Neural progenitor cell (in vitro differentiated cells): ENCODE measurements at regions not wholly inside any gene's neighbourhood (a gene's known extent, or its start where the extent isn't known, plus 50 kb on each side); places are given as distances from the start of the nearest gene placed in this dataset.

Experiments used
- DNase-seq: peaks from one replicate; pipeline ENCODE4 v3.0.0-alpha.2; 2016; ENCODE audit warnings: low spot score
- H2AFZ ChIP-seq: fragments of 200-600 bp; sonication (generic); replicated peaks from 2 replicates; pipeline ENCODE4 v1.6.1; 2016; ENCODE audit warnings: antibody characterized with exemption
- H3F3A ChIP-seq: fragments of 200-600 bp; sonication (generic); 2 replicates; pipeline ENCODE4 v1.6.1; 2016; ENCODE audit warnings: antibody characterized with exemption, low read depth
- H3K27ac ChIP-seq: fragments of 200-600 bp; sonication (generic); 2 replicates; pipeline ENCODE4 v1.5.1; 2016; ENCODE audit warnings: mild to moderate bottlenecking
- H3K27me3 ChIP-seq: fragments of 200-600 bp; sonication (generic); 2 replicates; pipeline ENCODE4 v1.6.1; 2016; ENCODE audit warnings: mild to moderate bottlenecking, moderate library complexity
- H3K36me3 ChIP-seq: fragments of 200-600 bp; sonication (generic); 2 replicates; pipeline ENCODE4 v1.5.1; 2016
- H3K4me1 ChIP-seq: fragments of 200-600 bp; sonication (generic); 2 replicates; pipeline ENCODE4 v1.6.1; 2016; ENCODE audit warnings: mixed run types
- H3K4me2 ChIP-seq: fragments of 200-600 bp; sonication (generic); 2 replicates; pipeline ENCODE4 v1.6.1; 2016
- H3K4me3 ChIP-seq: fragments of 200-600 bp; sonication (generic); 2 replicates; pipeline ENCODE4 v1.5.1; 2016
- H3K79me2 ChIP-seq: fragments of 200-600 bp; sonication (generic); 2 replicates; pipeline ENCODE4 v1.6.1; 2016; ENCODE audit warnings: low read depth
- H3K9ac ChIP-seq: fragments of 200-600 bp; sonication (generic); 2 replicates; pipeline ENCODE4 v1.6.1; 2016
- H3K9me3 ChIP-seq: fragments of 200-600 bp; sonication (generic); 2 replicates; pipeline ENCODE4 v1.5.1; 2016; ENCODE audit warnings: low read depth
- H4K20me1 ChIP-seq: fragments of 200-600 bp; sonication (generic); 2 replicates; pipeline ENCODE4 v1.6.1; 2016; ENCODE audit warnings: low read depth
- H3K27ac Mint-ChIP-seq: 3 replicates; pipeline ENCODE4 v1.8.0; 2021; ENCODE audit warnings: mixed read lengths
- H3K27me3 Mint-ChIP-seq: 2 replicates; pipeline ENCODE4 v1.8.0; 2022; ENCODE audit warnings: low read depth, mild to moderate bottlenecking, inconsistent platforms, moderate library complexity, mixed read lengths; ENCODE audit not compliant: insufficient read depth
- H3K36me3 Mint-ChIP-seq: 3 replicates; pipeline ENCODE4 v1.8.0; 2021; ENCODE audit warnings: mixed read lengths
- H3K4me1 Mint-ChIP-seq: 3 replicates; pipeline ENCODE4 v1.8.0; 2021; ENCODE audit warnings: mixed read lengths
- H3K4me3 Mint-ChIP-seq: 3 replicates; pipeline ENCODE4 v1.8.0; 2021; ENCODE audit warnings: mild to moderate bottlenecking, moderate library complexity, mixed read lengths
- H3K9me3 Mint-ChIP-seq: 3 replicates; pipeline ENCODE4 v1.8.0; 2020; ENCODE audit warnings: mixed read lengths
- EZH2 ChIP-seq: fragments of 200-600 bp; sonication (generic); IDR thresholded peaks from 2 replicates; pipeline ENCODE4 v1.6.1; 2017; ENCODE audit warnings: antibody characterized with exemption, mild to moderate bottlenecking, moderate library complexity
- EZH2phosphoT487 ChIP-seq: fragments of 200-600 bp; sonication (generic); IDR thresholded peaks from 2 replicates; pipeline ENCODE4 v1.6.1; 2017; ENCODE audit warnings: antibody characterized with exemption
- TF ChIP-seq, protein P1 (sequence below): fragments of 200-600 bp; sonication (generic); IDR thresholded peaks from 2 replicates; pipeline ENCODE4 v1.5.1; 2017; ENCODE audit warnings: antibody characterized with exemption, mild to moderate bottlenecking

DNA sequence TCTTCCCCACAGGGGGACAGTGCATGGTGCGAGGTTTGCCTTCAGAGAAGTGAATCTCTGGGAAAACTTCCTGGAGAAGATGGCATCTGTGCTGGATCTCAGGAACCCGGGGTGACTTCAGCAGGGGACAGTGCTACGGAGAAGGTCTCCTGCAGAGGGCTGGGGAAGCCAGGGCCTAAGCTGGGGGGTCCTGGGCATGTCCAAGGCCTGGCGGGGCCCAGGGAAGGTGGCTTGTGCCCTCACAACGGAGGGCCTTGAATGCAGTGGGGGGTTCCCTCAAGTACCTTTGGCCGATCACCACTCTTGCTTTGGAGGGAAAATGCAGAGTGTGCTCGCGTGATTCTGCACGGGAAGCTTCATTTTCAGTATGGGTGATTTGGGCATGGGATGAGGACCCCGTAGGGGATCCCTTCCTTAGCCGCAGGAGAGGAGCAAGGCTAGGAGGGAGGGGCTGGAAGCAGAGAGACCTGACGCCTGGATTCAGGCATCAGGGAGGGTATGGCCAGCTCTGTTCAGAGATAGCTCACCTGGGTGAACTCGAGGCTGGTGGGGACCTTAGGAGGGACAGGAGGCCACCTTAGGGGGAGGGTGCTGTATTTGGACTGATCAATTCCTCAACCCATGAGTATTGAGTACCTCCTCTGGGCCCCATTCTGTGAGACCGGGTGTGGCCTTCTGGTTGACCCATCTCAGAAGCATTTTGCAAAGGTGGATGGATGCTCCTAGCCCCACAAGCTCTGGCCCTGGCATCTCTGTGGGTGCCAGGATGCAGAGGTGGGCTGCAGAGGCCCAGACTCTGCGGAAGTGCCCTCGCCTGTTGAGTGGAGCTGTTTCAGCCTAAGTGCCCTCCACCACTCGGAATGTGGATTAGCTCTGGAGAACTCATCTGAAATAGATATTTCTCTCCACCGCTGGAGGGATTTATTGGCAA lies 529.4 kb downstream of the TBC1D22A start:
- Histone ChIP-seq H3K9ac (no peak overlapping the region), H3K27me3 (no peaks in the 10 kb centered on the region), H4K20me1 (no peaks in the 10 kb centered on the region), H3K36me3 (no peaks in the 10 kb centered on the region), H3K4me2 (no peak overlapping the region), H3K79me2 (no peaks in the 10 kb centered on the region), H3K9me3 (no peaks in the 10 kb centered on the region), H3F3A (no peaks in the 10 kb centered on the region), H3K4me3 (no peak overlapping the region), H3K4me1 (no peaks in the 10 kb centered on the region), H2AFZ (no peak overlapping the region), H3K27ac (no peak overlapping the region)
- Mint-ChIP-seq H3K27me3 (peaks cover 14% of the 10 kb centered on the region), H3K4me1 (no peaks in the 10 kb centered on the region), H3K27ac (no peak overlapping the region), H3K36me3 (no peaks in the 10 kb centered on the region), H3K4me3 (no peak overlapping the region), H3K9me3 (peaks cover 37% of the 10 kb centered on the region)
- no peak for TF ChIP-seq EZH2phosphoT487
- no peak for TF ChIP-seq EZH2
- no peak for DNase-seq

DNA sequence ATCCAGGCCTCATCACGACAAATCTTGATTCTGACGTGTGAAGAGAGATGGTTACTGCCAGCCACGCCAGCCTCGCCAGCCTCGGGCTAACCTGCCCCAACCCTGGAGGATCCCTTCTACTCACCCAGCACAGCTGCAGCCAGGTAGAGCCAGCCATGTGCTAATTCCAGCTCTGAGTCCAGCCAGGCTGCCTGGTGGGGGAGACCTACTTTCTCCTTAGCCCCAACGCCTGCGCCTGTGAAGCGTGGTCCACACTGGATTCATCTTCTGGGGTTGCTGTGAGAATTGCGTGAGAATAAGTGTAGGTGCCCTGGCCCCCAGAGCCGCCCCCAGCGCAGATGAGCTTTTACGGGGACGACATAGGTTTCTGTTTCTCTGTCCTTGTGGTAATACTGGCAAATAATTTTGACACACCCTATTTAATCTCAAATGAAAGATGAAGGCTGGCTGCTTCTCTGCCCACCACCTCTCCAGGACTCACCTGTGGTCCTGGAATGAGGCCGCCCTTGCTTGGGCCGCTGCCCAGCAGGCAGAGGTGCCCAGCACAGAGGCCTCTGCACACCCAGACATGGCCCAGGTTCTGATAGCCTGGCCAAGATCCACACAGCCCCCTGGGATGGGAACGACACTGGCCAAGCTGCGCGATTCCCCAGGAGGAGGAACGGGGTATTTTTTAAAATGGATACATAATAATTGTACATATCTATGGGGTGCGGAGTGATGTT lies 528.4 kb downstream of the TBC1D22A start:
- peaks cover 17% of the 10 kb centered on the region for H3K27me3 Mint-ChIP-seq
- Histone ChIP-seq H4K20me1 (no peaks in the 10 kb centered on the region), H3K27ac (no peak overlapping the region), H3K4me1 (no peaks in the 10 kb centered on the region), H3K79me2 (no peaks in the 10 kb centered on the region), H2AFZ (no peak overlapping the region), H3K4me3 (no peak overlapping the region), H3K9me3 (no peaks in the 10 kb centered on the region), H3K27me3 (no peaks in the 10 kb centered on the region), H3K36me3 (no peaks in the 10 kb centered on the region), H3K9ac (no peak overlapping the region), H3K4me2 (no peak overlapping the region), H3F3A (no peaks in the 10 kb centered on the region)
- H3K27ac Mint-ChIP-seq, result no peak overlapping the region
- H3K9me3 Mint-ChIP-seq, result peaks cover 34% of the 10 kb centered on the region
- H3K36me3 Mint-ChIP-seq, result no peaks in the 10 kb centered on the region
- no peak overlapping the region for H3K4me3 Mint-ChIP-seq
- no peak for TF ChIP-seq EZH2
- TF ChIP-seq EZH2phosphoT487, result no peak
- TF ChIP-seq, protein P1, sequence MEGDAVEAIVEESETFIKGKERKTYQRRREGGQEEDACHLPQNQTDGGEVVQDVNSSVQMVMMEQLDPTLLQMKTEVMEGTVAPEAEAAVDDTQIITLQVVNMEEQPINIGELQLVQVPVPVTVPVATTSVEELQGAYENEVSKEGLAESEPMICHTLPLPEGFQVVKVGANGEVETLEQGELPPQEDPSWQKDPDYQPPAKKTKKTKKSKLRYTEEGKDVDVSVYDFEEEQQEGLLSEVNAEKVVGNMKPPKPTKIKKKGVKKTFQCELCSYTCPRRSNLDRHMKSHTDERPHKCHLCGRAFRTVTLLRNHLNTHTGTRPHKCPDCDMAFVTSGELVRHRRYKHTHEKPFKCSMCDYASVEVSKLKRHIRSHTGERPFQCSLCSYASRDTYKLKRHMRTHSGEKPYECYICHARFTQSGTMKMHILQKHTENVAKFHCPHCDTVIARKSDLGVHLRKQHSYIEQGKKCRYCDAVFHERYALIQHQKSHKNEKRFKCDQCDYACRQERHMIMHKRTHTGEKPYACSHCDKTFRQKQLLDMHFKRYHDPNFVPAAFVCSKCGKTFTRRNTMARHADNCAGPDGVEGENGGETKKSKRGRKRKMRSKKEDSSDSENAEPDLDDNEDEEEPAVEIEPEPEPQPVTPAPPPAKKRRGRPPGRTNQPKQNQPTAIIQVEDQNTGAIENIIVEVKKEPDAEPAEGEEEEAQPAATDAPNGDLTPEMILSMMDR, result no peak
- H3K4me1 Mint-ChIP-seq, result no peaks in the 10 kb centered on the region
- DNase-seq, result no peak

DNA sequence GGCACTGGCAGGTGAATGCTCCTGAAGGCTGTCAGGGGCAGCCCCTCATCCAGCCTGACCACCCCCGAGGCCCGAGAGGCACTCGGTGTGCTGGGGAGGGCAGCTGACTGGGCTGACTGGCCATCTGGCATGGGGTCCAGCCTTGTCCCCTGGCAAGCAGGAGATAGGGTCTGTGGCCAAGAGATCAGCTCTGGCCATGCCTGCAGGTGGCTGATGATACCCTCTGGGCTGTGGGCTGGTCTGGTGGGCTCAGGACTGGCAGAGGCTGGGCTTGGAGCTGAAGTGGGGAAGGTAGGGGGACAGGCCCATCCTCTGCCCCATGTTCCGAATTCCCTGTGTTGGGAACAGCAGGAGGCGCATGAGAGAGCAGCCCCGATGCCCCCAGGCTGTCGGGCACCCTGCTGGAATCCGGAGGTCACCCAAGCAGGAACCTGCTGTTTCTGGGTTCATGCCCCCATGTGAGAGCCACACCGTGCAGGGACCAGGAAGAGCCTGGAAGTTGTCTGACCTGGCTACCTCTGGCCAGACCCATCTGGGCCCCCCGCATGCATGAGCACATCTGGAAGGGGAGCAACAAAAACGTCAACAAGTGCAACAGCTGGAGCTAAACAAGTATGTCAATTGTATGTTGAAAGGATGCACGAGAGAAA lies 527.0 kb downstream of the TBC1D22A start:
- Mint-ChIP-seq H3K27ac (no peak overlapping the region), H3K4me1 (no peaks in the 10 kb centered on the region), H3K36me3 (no peaks in the 10 kb centered on the region), H3K4me3 (no peak overlapping the region), H3K9me3 (peaks cover 28% of the 10 kb centered on the region), H3K27me3 (peaks cover 16% of the 10 kb centered on the region)
- Histone ChIP-seq H3K4me1 (no peaks in the 10 kb centered on the region), H3K27ac (no peak overlapping the region), H3K9me3 (no peaks in the 10 kb centered on the region), H3K27me3 (no peaks in the 10 kb centered on the region), H3K79me2 (no peaks in the 10 kb centered on the region), H3K4me3 (no peak overlapping the region), H3F3A (no peaks in the 10 kb centered on the region), H3K9ac (no peak overlapping the region), H4K20me1 (no peaks in the 10 kb centered on the region), H2AFZ (no peak overlapping the region), H3K36me3 (no peaks in the 10 kb centered on the region), H3K4me2 (no peak overlapping the region)
- DNase-seq, result no peak
- TF ChIP-seq EZH2 (no peak), EZH2phosphoT487 (no peak)
- TF ChIP-seq, protein P1, result no peak
